NOMO-1 treated with DMSO at 0.1 percent for 48 hours (cell line): ENCODE measurements at regions not wholly inside any gene's neighbourhood (a gene's known extent, or its start where the extent isn't known, plus 50 kb on each side); places are given as distances from the start of the nearest gene placed in this dataset.
"Not testable (repeated sequence)": the region's sequence is repeated elsewhere in the genome, so short reads cannot be mapped to it uniquely, and the experiment has no call there.

ENCODE experiments used
- DNase-seq: peaks from one replicate; lab custom pipeline; 2025; ENCODE audit not compliant: unreplicated experiment; lab: John Stamatoyannopoulos, UW

GRCh38 chr17:72386173-72386572 lies 265.4 kb downstream of the SOX9 start:
- not testable (repeated sequence) for DNase-seq

GRCh38 chr17:72386619-72387237 lies 265.9 kb downstream of the SOX9 start:
- no peak for DNase-seq

DNA sequence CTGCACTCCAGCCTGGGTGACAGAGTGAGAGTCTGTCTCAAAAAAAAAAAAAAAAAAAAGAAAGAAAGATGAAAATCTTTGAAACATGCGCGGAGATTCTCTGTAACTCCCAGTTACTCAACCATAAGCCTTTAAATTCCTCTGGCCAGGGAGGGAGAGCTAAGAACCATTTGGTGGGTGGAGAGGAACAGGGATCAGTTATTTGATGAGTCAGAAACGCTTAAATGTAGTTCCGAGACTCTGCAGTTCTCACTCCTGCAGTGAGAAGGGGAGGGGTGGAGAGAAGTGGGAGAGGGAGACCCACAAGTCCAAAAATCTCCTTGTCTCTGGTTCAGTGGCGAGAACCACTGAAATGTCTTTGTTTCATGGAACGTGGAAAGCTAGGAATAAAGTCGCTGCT lies 266.7 kb downstream of the SOX9 start:
- DNase-seq: no peak

DNA sequence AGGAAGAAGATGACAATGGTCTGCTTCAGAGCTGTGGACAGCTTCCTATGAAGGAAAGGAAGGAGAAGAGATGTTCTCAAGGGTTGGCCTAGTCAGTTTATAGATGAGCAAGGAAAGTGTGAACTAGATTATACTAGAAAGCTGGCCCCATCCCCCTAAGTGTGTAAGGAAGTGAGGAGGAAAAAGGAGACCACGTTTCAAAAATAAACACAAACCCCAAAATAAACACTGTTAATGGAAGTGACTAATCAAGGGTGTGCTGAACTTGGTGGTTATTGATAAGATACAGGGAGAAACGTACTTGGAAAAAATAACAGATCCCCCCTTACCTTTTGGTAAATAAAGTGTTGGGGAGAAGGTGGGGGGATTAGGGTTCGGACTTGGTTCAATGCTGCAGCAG lies 267.1 kb downstream of the SOX9 start:
- no peak for DNase-seq

- no peak for DNase-seq
These were observed 268.1 kb downstream of the SOX9 start for GRCh38 chr17:72388765-72389473.

GRCh38 chr17:72390675-72391508 lies 270.1 kb downstream of the SOX9 start:
- no peak for DNase-seq

DNA sequence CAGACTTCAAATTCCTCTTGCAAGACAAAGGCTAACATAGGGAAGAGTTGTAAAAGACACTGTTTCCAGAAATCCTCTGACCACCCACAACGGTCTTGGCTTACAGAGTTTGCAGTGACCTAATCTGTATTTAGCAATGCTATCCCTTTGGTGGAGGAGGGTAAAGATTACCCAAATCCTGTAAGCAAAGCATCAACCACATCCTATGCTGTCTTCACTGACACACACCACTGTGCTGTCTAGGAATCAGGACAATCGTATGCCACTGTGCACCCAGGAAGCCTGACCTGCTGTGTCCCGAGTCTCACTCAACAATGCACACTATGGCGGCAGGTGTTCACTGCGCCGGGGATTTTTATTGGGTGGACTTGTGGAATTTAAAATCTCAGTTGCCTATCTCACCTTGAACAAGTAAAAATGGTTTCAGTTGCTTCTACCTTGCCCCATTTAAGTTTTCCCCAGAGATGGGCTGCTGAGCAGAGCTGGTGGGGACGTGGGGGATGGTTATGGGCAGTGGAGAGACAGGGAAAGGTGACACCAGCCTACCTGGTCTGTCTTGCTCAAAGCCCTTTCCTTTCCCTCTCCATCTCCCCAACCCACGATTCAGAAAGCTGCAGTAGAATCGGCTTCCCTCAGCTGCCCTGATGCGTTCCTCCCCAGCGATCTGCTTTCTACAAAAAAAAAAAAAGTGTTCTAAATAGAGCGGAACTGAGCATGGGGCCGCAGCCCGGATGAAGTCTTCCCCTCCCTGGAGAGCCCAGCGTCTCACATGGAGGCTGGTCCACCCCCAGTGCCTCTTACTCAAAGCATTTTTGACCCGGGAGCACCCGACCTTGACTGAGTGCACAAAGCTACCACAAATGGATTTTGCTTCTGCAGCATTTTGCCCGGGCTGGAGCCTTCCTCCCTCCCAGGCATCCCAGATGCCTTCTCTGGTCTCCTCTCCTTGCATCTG lies 271.5 kb downstream of the SOX9 start:
- no peak for DNase-seq

GRCh38 chr17:72393553-72393952 lies 272.7 kb downstream of the SOX9 start:
- no peak for DNase-seq

- DNase-seq: no peak
These were observed 273.7 kb downstream of the SOX9 start for GRCh38 chr17:72394531-72394930.

DNA sequence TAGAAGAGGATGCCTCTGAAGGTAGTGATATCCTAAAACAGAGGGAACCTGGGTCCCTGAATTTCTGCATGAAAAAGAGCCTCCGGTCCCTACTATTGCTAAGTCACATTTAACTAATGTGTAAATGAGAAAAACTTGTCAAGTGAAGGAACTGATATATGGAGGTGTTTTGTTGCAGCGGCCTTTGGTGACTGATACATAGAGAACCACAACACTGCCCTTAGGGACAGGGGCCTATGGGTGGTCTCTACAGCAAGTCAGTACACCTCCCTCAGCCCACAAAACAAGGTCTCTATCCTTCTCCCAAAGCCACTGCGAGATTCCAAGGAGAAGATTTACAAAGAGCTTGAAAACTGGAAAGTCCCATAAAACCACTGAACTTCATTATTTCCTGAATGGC lies 275.3 kb downstream of the SOX9 start:
- no peak for DNase-seq

- no peak for DNase-seq
These were observed 276.4 kb downstream of the SOX9 start for GRCh38 chr17:72397223-72397667.

GRCh38 chr17:72397687-72398086 lies 276.9 kb downstream of the SOX9 start:
- DNase-seq: no peak

GRCh38 chr17:72399023-72399607 lies 278.3 kb downstream of the SOX9 start:
- no peak for DNase-seq

DNA sequence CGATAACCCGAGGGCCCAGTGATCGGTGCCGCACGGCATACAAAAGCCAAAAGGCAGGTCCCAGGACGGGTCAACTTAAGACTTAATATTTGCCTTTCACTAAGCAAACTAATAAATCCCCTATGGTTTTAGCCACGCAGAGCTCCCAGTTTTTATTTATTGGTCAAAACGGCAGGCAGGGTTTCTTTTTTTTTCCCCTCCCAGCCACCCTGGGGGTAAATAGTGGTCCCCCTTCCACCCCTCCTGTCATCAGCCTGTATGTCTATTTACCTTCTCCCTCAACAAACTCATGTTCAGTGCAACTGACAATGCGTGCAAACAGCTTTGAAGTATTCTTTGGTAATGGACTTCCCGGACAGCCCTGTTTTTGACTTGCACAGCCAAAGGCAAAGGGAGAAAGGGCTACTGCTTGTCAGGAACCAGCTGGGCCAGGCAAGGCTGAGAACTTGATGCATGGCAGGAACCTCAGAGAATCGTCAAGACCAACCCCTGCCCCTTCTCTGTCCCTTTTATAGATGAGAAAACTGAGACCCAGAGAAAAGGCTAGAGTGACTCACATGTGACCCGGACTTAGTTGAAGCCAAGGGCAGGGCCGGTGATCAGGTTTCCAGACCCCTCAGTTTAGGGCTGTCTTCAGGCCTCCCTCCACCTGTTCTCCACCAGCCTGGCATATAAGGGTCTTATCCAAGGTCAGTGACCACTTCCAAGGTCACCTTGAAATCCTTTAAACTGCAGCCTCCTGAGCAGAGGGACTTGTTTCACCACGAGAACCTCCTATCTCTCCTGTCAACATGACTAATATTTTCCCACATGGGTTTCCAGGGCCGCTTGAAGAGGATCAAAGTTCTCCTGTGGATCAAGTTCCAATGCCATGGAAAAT lies 279.0 kb downstream of the SOX9 start:
- no peak for DNase-seq

- no peak for DNase-seq
These were observed 279.6 kb downstream of the SOX9 start for GRCh38 chr17:72400488-72400827.

- no peak for DNase-seq
These were observed 280.0 kb downstream of the SOX9 start for GRCh38 chr17:72400863-72401262.

DNA sequence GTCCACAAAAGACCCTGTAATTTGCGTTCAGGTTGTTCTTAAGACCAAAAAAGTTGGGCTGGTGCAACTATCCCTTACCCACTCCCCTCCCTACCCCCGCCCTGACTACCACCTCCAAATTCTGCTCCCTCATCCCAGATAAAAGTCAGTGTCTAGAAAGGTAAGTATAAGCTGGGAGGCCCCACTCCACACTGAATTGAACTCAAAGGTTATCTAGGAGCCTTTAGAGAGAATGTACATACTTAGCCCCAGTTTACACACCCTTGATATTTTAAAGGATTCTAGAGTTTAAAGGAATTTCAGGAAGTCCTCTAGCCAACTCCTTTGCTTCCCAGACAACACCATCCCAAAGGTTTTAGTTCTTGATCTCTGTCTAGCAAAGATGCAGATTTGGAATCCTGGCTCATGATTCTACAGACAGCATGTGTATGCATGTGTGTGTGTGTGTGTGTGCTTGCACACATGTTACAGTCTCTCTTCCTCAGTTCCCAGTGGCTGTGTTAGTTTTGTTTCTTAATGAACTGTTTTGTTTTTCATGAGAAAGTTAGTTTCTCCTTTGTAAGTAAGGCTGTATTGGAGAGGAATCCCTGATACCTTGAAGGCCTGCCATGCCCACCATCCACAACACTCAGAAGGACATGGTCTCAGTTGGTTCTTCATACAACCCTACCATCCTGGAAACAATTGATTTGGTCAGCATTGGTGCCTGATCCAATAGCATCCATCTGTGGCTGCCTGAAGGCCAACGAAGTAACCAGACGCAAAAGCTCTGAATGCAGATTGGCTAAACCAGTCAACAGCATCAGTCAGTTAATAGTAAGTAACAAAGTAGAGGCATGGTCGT lies 281.3 kb downstream of the SOX9 start:
- no peak for DNase-seq

- DNase-seq: no peak
These were observed 281.9 kb downstream of the SOX9 start for GRCh38 chr17:72402727-72403210.
